Esophagus squamous epithelium (tissue), 4 donors: ENCODE measurements at regions not wholly inside any gene's neighbourhood (a gene's known extent, or its start where the extent isn't known, plus 50 kb on each side); places are given as distances from the start of the nearest gene placed in this dataset.

Experiments used
- POLR2A ChIP-seq, 4 donors: fragments of 450-650 bp; IDR thresholded peaks; one replicate each; pipeline ENCODE4 v1.6.1; 2017; ENCODE audit warnings: antibody characterized with exemption in 4 of 4, mild to moderate bottlenecking in 4 of 4, moderate library complexity in 3 of 4
- TF ChIP-seq, protein P1 (sequence below), 6 experiments: fragments of 450-650 bp in 4 of 6; fragments of 200-600 bp in 2 of 6; sonication (generic) in 2 of 6; IDR thresholded peaks; one replicate each; pipeline ENCODE4 v1.5.1; 2016 to 2019; ENCODE audit warnings: antibody characterized with exemption in 6 of 6, mild to moderate bottlenecking in 4 of 6, moderate library complexity in 4 of 6

DNA sequence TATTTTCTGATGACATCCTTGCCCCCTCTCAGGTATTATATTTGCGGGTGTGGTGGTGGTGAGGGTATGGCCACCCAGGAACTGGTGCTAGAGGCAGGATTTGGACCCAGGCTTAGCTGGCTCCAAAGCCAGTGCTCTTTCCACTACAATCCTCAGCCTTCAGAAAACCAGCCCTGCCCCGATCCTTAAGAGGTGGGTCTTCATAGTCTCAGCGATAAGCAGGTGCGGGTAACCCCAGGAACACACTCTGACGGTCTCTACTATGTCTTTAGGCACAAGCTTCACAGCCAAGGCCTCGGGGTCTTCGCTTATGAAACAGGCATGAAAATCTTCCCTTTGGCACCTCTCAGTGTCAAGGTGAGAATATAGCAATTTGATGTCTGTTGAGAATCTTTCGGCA lies 169.3 kb downstream of the FGF18 start:
- TF ChIP-seq, protein P1, sequence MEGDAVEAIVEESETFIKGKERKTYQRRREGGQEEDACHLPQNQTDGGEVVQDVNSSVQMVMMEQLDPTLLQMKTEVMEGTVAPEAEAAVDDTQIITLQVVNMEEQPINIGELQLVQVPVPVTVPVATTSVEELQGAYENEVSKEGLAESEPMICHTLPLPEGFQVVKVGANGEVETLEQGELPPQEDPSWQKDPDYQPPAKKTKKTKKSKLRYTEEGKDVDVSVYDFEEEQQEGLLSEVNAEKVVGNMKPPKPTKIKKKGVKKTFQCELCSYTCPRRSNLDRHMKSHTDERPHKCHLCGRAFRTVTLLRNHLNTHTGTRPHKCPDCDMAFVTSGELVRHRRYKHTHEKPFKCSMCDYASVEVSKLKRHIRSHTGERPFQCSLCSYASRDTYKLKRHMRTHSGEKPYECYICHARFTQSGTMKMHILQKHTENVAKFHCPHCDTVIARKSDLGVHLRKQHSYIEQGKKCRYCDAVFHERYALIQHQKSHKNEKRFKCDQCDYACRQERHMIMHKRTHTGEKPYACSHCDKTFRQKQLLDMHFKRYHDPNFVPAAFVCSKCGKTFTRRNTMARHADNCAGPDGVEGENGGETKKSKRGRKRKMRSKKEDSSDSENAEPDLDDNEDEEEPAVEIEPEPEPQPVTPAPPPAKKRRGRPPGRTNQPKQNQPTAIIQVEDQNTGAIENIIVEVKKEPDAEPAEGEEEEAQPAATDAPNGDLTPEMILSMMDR (IDR thresholded peaks at IDR 0.05): no peak
- no peak for TF ChIP-seq POLR2A (IDR thresholded peaks at IDR 0.05)
